DOHH2 (cell line): ENCODE measurements at regions not wholly inside any gene's neighbourhood (a gene's known extent, or its start where the extent isn't known, plus 50 kb on each side); places are given as distances from the start of the nearest gene placed in this dataset.

ENCODE experiments used
- H3F3A ChIP-seq: fragments of 200-600 bp; sonication (generic), shearing (Covaris generic); 2 replicates; pipeline ENCODE4 v1.6.0; 2016; ENCODE audit warnings: antibody characterized with exemption, mild to moderate bottlenecking; ENCODE audit not compliant: control insufficient read depth, insufficient read depth
- H3K27ac ChIP-seq: fragments of 200-600 bp; sonication (generic); 2 replicates; pipeline ENCODE4 v1.5.1; 2014; ENCODE audit warnings: low read depth, mild to moderate bottlenecking, low read length, moderate library complexity
- H3K27me3 ChIP-seq: fragments of 200-600 bp; sonication (generic); 2 replicates; pipeline ENCODE4 v1.6.1; 2014; ENCODE audit warnings: mild to moderate bottlenecking, low read length, mixed read lengths; ENCODE audit not compliant: control insufficient read depth
- H3K36me3 ChIP-seq: fragments of 200-600 bp; sonication (generic); 2 replicates; pipeline ENCODE4 v1.6.1; 2014; ENCODE audit warnings: mild to moderate bottlenecking, low read length, moderate library complexity, mixed read lengths; ENCODE audit not compliant: control insufficient read depth
- H3K4me1 ChIP-seq: fragments of 200-600 bp; sonication (generic); 2 replicates; pipeline ENCODE4 v1.6.1; 2014; ENCODE audit warnings: mild to moderate bottlenecking, low read length, mixed read lengths; ENCODE audit not compliant: control insufficient read depth
- H3K4me2 ChIP-seq: fragments of 200-600 bp; sonication (generic); 2 replicates; pipeline ENCODE4 v1.6.0; 2014; ENCODE audit warnings: mild to moderate bottlenecking, low read length, moderate library complexity
- H3K4me3 ChIP-seq: fragments of 200-600 bp; sonication (generic); 2 replicates; pipeline ENCODE4 v1.5.1; 2014; ENCODE audit warnings: mild to moderate bottlenecking, low read length, mixed read lengths
- H3K79me2 ChIP-seq: fragments of 200-600 bp; sonication (generic); 2 replicates; pipeline ENCODE4 v1.6.1; 2014; ENCODE audit warnings: mild to moderate bottlenecking, low read length, mixed read lengths; ENCODE audit not compliant: control insufficient read depth
- H3K9me2 ChIP-seq: fragments of 200-600 bp; sonication (generic); replicated peaks from 2 replicates; pipeline ENCODE4 v1.6.1; 2014; ENCODE audit warnings: mild to moderate bottlenecking, low read length, mixed read lengths; ENCODE audit not compliant: control insufficient read depth
- H3K9me3 ChIP-seq: fragments of 200-600 bp; sonication (generic); 2 replicates; pipeline ENCODE4 v1.6.1; 2014; ENCODE audit warnings: antibody characterized with exemption, low read length, mixed read lengths; ENCODE audit not compliant: control insufficient read depth, insufficient read depth
- H4K20me1 ChIP-seq: fragments of 200-600 bp; sonication (generic); 2 replicates; pipeline ENCODE4 v1.6.0; 2014; ENCODE audit warnings: low read depth, mild to moderate bottlenecking, antibody characterized with exemption, low read length, moderate library complexity; ENCODE audit not compliant: control insufficient read depth, insufficient read depth
- EZH2phosphoT487 ChIP-seq: fragments of 200-600 bp; sonication (generic); IDR thresholded peaks from 2 replicates; pipeline ENCODE4 v1.6.1; 2017; ENCODE audit warnings: borderline replicate concordance, mild to moderate bottlenecking, antibody characterized with exemption, low read length, moderate library complexity, mixed read lengths
- TF ChIP-seq, protein P1 (sequence below): fragments of 200-600 bp; sonication (generic); IDR thresholded peaks from one replicate; pipeline ENCODE4 v1.5.1; 2014; ENCODE audit warnings: antibody characterized with exemption, mild to moderate bottlenecking, low read depth, low read length; ENCODE audit not compliant: poor library complexity, severe bottlenecking

DNA sequence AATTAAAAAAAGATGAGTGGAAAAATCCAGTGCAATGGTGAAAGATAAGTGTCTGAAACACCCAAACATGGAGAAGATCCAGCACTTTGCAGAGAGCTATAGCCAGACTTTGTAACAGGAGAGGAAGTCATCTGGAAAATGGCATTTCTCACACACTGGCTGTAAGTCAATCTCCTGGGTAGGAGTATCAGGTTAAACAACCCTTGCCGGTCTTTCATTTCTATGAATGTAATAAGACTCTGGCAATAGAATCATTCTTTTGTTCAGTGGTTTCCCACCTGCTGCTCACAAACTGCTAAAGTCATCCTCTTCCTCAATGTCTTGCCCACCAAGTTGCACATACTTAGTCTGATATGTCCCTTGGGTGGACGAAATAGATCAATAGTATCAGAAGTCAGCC lies 94.0 kb upstream of the ATP8A1 start:
- Histone ChIP-seq H3K36me3 (no peaks in the 10 kb centered on the region), H3K4me2 (no peak overlapping the region), H3K9me2 (no peaks in the 10 kb centered on the region), H3K27ac (no peak overlapping the region), H4K20me1 (no peaks in the 10 kb centered on the region), H3K27me3 (no peaks in the 10 kb centered on the region), H3K9me3 (no peaks in the 10 kb centered on the region), H3K4me1 (no peaks in the 10 kb centered on the region), H3K4me3 (no peak overlapping the region), H3K79me2 (no peaks in the 10 kb centered on the region), H3F3A (no peaks in the 10 kb centered on the region)
- TF ChIP-seq EZH2phosphoT487 = no peak
- TF ChIP-seq, protein P1, sequence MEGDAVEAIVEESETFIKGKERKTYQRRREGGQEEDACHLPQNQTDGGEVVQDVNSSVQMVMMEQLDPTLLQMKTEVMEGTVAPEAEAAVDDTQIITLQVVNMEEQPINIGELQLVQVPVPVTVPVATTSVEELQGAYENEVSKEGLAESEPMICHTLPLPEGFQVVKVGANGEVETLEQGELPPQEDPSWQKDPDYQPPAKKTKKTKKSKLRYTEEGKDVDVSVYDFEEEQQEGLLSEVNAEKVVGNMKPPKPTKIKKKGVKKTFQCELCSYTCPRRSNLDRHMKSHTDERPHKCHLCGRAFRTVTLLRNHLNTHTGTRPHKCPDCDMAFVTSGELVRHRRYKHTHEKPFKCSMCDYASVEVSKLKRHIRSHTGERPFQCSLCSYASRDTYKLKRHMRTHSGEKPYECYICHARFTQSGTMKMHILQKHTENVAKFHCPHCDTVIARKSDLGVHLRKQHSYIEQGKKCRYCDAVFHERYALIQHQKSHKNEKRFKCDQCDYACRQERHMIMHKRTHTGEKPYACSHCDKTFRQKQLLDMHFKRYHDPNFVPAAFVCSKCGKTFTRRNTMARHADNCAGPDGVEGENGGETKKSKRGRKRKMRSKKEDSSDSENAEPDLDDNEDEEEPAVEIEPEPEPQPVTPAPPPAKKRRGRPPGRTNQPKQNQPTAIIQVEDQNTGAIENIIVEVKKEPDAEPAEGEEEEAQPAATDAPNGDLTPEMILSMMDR = no peak

DNA sequence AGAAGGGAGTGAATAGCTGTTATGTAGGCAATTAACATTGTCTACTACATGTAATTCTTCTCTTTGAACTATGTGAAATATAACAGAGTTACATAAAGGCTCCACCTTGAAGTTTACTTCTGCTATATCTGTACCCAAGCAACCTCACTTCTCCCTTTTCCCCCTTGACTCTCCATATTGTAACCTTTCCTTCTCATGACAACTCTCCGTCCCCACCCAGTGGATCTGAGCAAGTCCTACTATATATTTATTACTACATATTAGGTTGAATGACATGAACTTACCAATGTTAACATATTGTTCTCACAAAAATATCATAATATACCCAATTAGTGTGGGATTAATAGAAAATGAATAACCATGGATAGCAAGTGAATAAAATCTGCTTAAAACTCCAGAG lies 93.2 kb upstream of the ATP8A1 start:
- no peaks in the 10 kb centered on the region for H3F3A ChIP-seq
- no peaks in the 10 kb centered on the region for H3K36me3 ChIP-seq
- no peaks in the 10 kb centered on the region for H3K9me3 ChIP-seq
- no peaks in the 10 kb centered on the region for H3K79me2 ChIP-seq
- no peak overlapping the region for H3K4me2 ChIP-seq
- H3K4me3 ChIP-seq = no peak overlapping the region
- no peaks in the 10 kb centered on the region for H4K20me1 ChIP-seq
- no peak overlapping the region for H3K27ac ChIP-seq
- TF ChIP-seq EZH2phosphoT487 = no peak
- TF ChIP-seq, protein P1 = peak; percentile 53
- no peaks in the 10 kb centered on the region for H3K4me1 ChIP-seq
- H3K27me3 ChIP-seq = no peaks in the 10 kb centered on the region
- no peaks in the 10 kb centered on the region for H3K9me2 ChIP-seq

DNA sequence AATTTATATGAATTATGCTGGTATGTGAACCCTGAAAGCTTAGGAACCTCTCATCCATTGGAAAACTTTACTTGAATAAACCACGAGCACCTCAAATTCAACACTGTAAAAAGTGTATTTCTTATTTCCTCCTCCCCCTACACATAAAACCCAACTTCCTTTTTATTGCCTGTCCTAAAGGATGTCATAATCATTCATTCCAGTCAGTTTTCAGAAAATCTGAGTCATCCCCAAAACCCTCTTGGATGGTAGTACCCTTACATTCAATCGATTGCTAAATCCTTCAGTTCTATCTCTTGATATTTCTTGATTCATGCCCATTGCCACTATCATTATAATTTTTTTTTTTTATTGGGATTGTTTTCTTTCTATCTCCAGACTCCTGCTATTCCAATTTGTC lies 91.1 kb upstream of the ATP8A1 start:
- H3K27ac ChIP-seq = no peak overlapping the region
- no peaks in the 10 kb centered on the region for H3K36me3 ChIP-seq
- no peak for TF ChIP-seq EZH2phosphoT487
- TF ChIP-seq, protein P1 = no peak
- no peak overlapping the region for H3K4me2 ChIP-seq
- no peaks in the 10 kb centered on the region for H3K9me3 ChIP-seq
- H3K27me3 ChIP-seq = no peaks in the 10 kb centered on the region
- H3K79me2 ChIP-seq = no peaks in the 10 kb centered on the region
- no peaks in the 10 kb centered on the region for H3K4me1 ChIP-seq
- H3F3A ChIP-seq = no peaks in the 10 kb centered on the region
- no peaks in the 10 kb centered on the region for H3K9me2 ChIP-seq
- H4K20me1 ChIP-seq = no peaks in the 10 kb centered on the region
- H3K4me3 ChIP-seq = no peak overlapping the region

DNA sequence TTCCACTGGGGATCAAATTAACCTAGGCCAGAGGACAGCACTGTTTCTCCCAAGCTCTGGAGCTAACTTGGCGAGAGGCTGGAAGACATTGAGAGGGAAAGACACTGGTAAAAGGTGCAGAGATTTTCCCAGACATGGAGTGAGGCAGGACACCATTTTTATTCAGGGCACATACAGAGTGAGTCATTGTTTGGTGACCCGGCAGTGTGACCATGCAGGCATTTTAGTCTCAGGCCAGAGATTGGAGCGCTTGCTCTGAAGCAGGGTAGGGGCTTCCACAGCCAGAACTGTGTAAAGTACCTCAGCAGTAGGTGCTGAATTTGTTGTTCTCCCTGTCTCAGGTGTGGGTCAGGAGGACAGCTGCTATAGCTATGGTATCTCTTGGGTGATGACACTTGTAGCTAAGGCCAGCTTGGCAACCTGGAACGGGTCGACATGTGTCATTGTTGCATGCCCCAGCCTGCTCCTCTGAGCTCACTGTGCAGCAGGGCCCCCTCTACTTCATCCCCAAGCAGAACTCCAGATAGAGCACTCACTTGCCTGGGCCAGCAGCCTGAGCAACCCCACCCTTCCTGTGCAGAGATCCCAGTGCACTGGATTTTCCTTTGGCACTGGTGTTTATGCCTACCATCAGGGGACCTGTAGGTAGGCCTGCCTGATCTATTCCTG lies 79.8 kb upstream of the ATP8A1 start:
- H3K4me2 ChIP-seq = no peak overlapping the region
- H3F3A ChIP-seq = no peaks in the 10 kb centered on the region
- H3K36me3 ChIP-seq = no peaks in the 10 kb centered on the region
- no peaks in the 10 kb centered on the region for H3K4me1 ChIP-seq
- no peaks in the 10 kb centered on the region for H3K27me3 ChIP-seq
- H3K4me3 ChIP-seq = no peak overlapping the region
- H4K20me1 ChIP-seq = no peaks in the 10 kb centered on the region
- no peak for TF ChIP-seq EZH2phosphoT487
- TF ChIP-seq, protein P1 = no peak
- no peaks in the 10 kb centered on the region for H3K79me2 ChIP-seq
- no peaks in the 10 kb centered on the region for H3K9me3 ChIP-seq
- no peak overlapping the region for H3K27ac ChIP-seq
- H3K9me2 ChIP-seq = no peaks in the 10 kb centered on the region
